Ishikawa (cell line): ENCODE measurements at regions not wholly inside any gene's neighbourhood (a gene's known extent, or its start where the extent isn't known, plus 50 kb on each side); places are given as distances from the start of the nearest gene placed in this dataset.

Experiments
- CEBPB ChIP-seq: IDR thresholded peaks from 2 replicates; pipeline ENCODE4 v1.6.1; 2012
- CREB1 ChIP-seq: IDR thresholded peaks from 2 replicates; pipeline ENCODE4 v1.6.1; 2012; ENCODE audit warnings: low read depth
- EGR1 ChIP-seq: IDR thresholded peaks from 2 replicates; pipeline ENCODE4 v1.6.1; 2012
- EP300 ChIP-seq: IDR thresholded peaks from 2 replicates; pipeline ENCODE4 v1.6.1; 2012; ENCODE audit warnings: borderline replicate concordance
- FOXM1 ChIP-seq: IDR thresholded peaks from 2 replicates; pipeline ENCODE4 v1.6.1; 2012; ENCODE audit warnings: low read depth, borderline replicate concordance
- NFIC ChIP-seq: IDR thresholded peaks from 2 replicates; pipeline ENCODE4 v1.6.1; 2012
- RAD21 ChIP-seq: IDR thresholded peaks from 2 replicates; pipeline ENCODE4 v1.6.1; 2012; ENCODE audit warnings: low read depth
- TAF1 ChIP-seq: IDR thresholded peaks from 2 replicates; pipeline ENCODE4 v1.6.1; 2012; ENCODE audit warnings: low read depth, mild to moderate bottlenecking
- TCF12 ChIP-seq: IDR thresholded peaks from 2 replicates; pipeline ENCODE4 v1.6.1; 2012; ENCODE audit warnings: low read depth
- TEAD4 ChIP-seq: IDR thresholded peaks from 2 replicates; pipeline ENCODE4 v1.6.1; 2012
- YY1 ChIP-seq: IDR thresholded peaks from 2 replicates; pipeline ENCODE4 v1.6.1; 2012; ENCODE audit warnings: low read depth
- ZBTB7A ChIP-seq: IDR thresholded peaks from 2 replicates; pipeline ENCODE4 v1.6.1; 2012; ENCODE audit warnings: low read depth
- TF ChIP-seq, protein P1 (sequence below): IDR thresholded peaks from 2 replicates; pipeline ENCODE4 v1.6.1; 2012
- TF ChIP-seq, protein P2 (sequence below): IDR thresholded peaks from 2 replicates; pipeline ENCODE4 v1.6.1; 2012
- TF ChIP-seq, protein P3 (sequence below): IDR thresholded peaks from 2 replicates; pipeline ENCODE4 v1.6.1; 2012; ENCODE audit warnings: low read depth, mild to moderate bottlenecking

DNA sequence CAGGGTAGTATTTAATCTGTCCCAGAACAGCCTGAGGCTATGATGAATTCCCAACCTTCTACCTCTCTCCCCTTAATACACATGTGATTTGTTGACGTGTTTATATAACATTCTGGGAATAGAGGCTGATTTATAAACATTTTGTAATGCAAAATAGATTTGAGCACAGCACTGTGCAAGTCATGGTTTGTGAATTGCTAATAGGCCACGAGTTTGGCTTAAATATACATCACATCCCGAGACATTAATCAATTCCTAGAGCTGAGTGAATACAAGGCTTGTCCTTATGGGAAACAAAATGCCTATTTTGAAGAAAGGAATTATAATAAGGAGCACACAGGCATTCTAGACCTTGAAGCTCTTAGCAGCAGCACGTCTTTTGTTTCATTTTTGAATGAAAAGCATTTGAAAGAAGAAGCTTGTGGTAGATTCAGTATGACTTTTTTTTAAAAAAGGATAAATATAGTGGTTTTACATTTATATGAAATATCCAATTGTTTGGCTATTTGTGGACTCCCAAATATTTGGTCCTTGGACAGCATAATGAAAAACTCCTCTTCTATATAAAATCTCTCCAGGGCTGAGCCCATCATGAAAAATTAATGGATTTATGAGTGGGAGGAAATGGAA is 116.4 kb downstream of the SLC17A6 start:
- TF ChIP-seq TCF12 (no peak), FOXM1 (no peak), CREB1 (no peak), NFIC (no peak), TEAD4 (no peak), YY1 (no peak), ZBTB7A (no peak), EP300 (no peak), RAD21 (no peak)
- TF ChIP-seq, protein P1, sequence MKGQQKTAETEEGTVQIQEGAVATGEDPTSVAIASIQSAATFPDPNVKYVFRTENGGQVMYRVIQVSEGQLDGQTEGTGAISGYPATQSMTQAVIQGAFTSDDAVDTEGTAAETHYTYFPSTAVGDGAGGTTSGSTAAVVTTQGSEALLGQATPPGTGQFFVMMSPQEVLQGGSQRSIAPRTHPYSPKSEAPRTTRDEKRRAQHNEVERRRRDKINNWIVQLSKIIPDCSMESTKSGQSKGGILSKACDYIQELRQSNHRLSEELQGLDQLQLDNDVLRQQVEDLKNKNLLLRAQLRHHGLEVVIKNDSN: no peak
- TF ChIP-seq, protein P2, sequence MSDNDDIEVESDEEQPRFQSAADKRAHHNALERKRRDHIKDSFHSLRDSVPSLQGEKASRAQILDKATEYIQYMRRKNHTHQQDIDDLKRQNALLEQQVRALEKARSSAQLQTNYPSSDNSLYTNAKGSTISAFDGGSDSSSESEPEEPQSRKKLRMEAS: no peak

DNA sequence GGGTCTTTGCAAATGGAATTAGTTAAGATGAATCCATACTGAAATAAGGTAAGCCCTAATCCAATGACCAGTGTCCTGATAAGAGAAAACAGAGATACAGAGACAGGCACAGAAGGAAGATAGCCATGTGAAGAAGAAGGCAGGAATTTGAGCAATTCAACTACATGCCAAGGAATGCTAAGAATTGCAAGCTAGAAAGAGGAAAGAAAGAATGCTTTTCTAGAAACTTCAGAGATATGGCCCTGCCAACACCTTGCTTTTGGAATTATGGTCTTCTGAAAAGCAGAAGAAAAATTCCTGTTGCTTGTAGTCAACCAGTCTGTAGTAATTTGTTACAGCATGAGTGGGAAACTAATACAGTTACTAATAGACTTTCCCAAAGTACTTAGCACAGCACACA is 111.3 kb downstream of the SLC17A6 start:
- TF ChIP-seq CREB1 (no peak), TEAD4 (0 out of 2 replicates have a peak, but pooled peaks have one; percentile 12)

DNA sequence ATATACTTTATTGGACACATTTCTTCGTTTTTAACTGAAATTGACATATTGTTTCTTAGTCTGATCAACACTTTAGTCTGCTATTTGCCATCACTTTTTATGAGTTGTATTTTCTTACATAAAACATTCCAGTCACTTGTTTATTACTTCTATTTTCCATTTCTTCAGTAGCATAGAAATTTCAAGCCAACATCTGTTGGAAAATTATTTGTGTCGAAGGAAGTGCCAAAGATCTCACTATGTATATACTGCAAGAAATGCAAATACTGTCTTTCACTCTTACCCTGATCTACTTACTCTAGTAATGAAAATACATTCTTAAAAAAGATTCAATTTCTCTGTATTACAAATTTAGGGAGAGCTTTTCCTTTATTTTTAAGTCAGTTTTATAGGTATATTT is 105.9 kb downstream of the SLC17A6 start:
- TF ChIP-seq CEBPB (no peak), FOXM1 (no peak), TEAD4 (no peak), CREB1 (no peak), NFIC (no peak), ZBTB7A (no peak), RAD21 (no peak), YY1 (no peak)
- TF ChIP-seq, protein P2: no peak
- TF ChIP-seq, protein P1: no peak
- TF ChIP-seq, protein P3, sequence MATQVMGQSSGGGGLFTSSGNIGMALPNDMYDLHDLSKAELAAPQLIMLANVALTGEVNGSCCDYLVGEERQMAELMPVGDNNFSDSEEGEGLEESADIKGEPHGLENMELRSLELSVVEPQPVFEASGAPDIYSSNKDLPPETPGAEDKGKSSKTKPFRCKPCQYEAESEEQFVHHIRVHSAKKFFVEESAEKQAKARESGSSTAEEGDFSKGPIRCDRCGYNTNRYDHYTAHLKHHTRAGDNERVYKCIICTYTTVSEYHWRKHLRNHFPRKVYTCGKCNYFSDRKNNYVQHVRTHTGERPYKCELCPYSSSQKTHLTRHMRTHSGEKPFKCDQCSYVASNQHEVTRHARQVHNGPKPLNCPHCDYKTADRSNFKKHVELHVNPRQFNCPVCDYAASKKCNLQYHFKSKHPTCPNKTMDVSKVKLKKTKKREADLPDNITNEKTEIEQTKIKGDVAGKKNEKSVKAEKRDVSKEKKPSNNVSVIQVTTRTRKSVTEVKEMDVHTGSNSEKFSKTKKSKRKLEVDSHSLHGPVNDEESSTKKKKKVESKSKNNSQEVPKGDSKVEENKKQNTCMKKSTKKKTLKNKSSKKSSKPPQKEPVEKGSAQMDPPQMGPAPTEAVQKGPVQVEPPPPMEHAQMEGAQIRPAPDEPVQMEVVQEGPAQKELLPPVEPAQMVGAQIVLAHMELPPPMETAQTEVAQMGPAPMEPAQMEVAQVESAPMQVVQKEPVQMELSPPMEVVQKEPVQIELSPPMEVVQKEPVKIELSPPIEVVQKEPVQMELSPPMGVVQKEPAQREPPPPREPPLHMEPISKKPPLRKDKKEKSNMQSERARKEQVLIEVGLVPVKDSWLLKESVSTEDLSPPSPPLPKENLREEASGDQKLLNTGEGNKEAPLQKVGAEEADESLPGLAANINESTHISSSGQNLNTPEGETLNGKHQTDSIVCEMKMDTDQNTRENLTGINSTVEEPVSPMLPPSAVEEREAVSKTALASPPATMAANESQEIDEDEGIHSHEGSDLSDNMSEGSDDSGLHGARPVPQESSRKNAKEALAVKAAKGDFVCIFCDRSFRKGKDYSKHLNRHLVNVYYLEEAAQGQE: no peak

DNA sequence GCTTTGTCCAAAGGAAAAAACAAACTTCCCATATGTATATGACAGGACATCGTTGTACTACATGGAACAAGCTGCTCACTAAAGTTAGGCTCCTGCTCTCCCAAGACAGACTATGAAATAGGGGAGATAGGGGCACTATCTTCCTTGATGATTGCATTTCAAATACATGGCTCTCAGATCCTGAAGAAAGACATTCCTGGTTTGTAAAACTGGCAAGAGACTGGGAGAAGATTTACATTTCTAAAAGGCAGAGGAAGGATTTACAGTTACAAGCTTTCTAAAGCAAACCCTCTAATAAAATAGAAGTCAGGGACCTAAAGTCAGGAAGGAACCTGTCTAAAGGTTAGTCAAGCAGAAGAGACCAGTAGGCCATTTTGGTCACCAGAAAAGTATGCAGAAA is 103.7 kb downstream of the SLC17A6 start:
- TF ChIP-seq EGR1 (no peak), EP300 (no peak), CEBPB (no peak), RAD21 (no peak), CREB1 (no peak), YY1 (no peak), ZBTB7A (no peak), FOXM1 (no peak), TAF1 (no peak), TEAD4 (no peak), TCF12 (no peak), NFIC (no peak)
- TF ChIP-seq, protein P2: no peak
- TF ChIP-seq, protein P3: no peak
- TF ChIP-seq, protein P1: no peak

DNA sequence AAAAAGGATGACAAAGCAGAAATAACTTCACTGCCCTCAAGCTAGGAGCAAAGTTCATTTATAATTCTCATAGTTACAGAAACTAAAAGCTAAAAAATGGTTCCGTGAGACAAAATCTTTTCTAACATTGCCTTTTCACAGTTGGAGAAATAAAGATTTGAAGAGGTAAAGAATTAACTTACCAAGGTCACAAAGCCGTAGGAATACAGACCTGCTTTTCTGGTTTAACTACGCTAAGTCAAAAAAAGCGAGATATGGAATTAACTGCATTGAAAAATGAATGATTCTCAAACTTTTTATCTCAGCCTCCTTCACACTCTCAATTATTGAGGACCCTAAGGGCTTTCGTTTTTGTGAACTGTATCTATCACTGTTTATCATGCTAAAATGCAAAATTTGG is 95.3 kb downstream of the SLC17A6 start:
- TF ChIP-seq, protein P2: no peak
- TF ChIP-seq ZBTB7A (no peak), EGR1 (no peak), FOXM1 (no peak), EP300 (no peak), TCF12 (no peak), RAD21 (no peak), CEBPB (no peak), CREB1 (no peak), YY1 (no peak), NFIC (no peak), TEAD4 (no peak), TAF1 (no peak)
- TF ChIP-seq, protein P3: no peak
- TF ChIP-seq, protein P1: no peak
